ENCODE measurements at regions not wholly inside any gene's neighbourhood (a gene's known extent, or its start where the extent isn't known, plus 50 kb on each side); places are given as distances from the start of the nearest gene placed in this dataset.

DNA sequence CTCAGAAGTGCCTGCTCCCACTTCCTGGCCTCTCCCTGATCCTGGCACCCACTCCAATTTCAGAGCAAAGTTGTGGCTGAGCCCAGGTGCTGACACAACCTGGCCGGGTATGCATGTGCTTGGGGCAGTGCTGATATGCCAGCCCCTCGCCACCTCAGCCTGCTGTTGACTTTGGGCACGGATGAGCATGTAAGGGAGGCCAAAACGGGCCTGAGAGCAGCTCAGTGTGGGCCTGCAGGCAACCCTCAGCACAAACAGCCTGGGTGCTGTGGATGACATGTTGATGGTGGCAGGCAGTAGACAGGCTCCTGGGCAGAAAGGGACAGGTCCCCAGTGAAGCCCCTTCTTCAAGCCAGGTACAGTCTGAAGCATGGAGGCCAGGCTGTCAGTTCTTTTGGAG is 553.6 kb upstream of the FSIP2 start:
- Histone ChIP-seq H3K36me3 (no peaks in the 10 kb centered on the region), H3K27me3 (no peaks in the 10 kb centered on the region), H3K27ac (no peak overlapping the region), H3K9me3 (no peaks in the 10 kb centered on the region), H3K4me1 (no peaks in the 10 kb centered on the region), H3K4me3 (no peak overlapping the region)
- 80 to 82% methylated on average over 4 of the region's 4 CpGs for WGBS, 2 donors
- TF ChIP-seq, protein P1, sequence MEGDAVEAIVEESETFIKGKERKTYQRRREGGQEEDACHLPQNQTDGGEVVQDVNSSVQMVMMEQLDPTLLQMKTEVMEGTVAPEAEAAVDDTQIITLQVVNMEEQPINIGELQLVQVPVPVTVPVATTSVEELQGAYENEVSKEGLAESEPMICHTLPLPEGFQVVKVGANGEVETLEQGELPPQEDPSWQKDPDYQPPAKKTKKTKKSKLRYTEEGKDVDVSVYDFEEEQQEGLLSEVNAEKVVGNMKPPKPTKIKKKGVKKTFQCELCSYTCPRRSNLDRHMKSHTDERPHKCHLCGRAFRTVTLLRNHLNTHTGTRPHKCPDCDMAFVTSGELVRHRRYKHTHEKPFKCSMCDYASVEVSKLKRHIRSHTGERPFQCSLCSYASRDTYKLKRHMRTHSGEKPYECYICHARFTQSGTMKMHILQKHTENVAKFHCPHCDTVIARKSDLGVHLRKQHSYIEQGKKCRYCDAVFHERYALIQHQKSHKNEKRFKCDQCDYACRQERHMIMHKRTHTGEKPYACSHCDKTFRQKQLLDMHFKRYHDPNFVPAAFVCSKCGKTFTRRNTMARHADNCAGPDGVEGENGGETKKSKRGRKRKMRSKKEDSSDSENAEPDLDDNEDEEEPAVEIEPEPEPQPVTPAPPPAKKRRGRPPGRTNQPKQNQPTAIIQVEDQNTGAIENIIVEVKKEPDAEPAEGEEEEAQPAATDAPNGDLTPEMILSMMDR (IDR thresholded peaks at IDR 0.05): no peak
- TF ChIP-seq EP300 (IDR thresholded peaks at IDR 0.05) (no peak), POLR2AphosphoS5 (IDR thresholded peaks at IDR 0.05) (no peak), POLR2A (IDR thresholded peaks at IDR 0.05) (no peak)
- intact Hi-C loops (cut with DNase I): no loop called here
- DNase-seq: no peak

DNA sequence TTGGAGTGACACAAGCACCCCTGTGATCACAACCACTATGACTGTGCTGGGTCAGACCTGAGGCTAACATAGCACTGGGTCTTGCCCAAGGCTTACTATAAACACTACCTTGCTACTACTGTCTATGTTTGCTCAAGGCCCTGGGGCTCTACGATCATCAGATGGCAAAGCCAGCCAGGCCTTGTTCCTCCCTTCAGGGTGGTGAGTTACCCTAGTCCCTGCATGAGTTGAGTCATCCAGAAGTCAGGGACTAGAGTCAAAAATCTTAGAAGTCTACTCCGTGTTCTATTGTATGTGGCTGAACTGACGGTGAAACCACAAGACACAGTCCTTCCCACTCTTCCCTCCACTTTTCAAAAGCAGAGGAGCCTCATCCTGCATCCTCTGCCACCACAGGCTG is 551.2 kb upstream of the FSIP2 start:
- TF ChIP-seq, protein P1 (IDR thresholded peaks at IDR 0.05): no peak
- TF ChIP-seq POLR2AphosphoS5 (IDR thresholded peaks at IDR 0.05): no peak
- TF ChIP-seq POLR2A (IDR thresholded peaks at IDR 0.05): no peak
- TF ChIP-seq EP300 (IDR thresholded peaks at IDR 0.05): no peak
- 80 to 83% methylated on average over 3 of the region's 3 CpGs for WGBS, 2 donors
- intact Hi-C loops (cut with DNase I): no loop called here
- no peak overlapping the region for H3K4me3 ChIP-seq
- no peaks in the 10 kb centered on the region for H3K36me3 ChIP-seq
- no peak for DNase-seq
- no peaks in the 10 kb centered on the region for H3K4me1 ChIP-seq
- no peak overlapping the region for H3K27ac ChIP-seq
- peaks cover 0 to 4% (median 0%) of the 10 kb centered on the region in 4 donors for H3K9me3 ChIP-seq
- H3K27me3 ChIP-seq: no peaks in the 10 kb centered on the region

DNA sequence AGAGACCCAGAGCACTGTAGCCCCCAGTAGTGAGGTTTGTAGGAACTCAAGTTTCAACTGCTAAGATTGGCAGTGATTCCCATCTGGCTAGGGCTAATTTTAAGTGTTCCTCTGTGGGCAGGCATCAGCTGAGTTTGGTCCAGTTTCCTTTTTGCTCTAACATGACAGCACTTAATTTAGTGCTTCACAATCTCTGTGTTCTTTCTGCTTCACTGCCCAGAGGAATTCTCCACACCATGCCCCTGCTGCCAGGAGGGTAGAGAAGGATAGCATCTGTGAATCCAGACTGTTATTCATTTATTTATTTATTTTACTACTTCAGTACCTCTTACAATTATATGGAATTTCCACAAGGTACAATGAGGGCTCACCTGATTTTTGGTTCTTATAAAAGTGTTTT is 549.9 kb upstream of the FSIP2 start:
- no peak for DNase-seq
- H3K4me1 ChIP-seq: no peaks in the 10 kb centered on the region
- no peaks in the 10 kb centered on the region for H3K36me3 ChIP-seq
- intact Hi-C loops (cut with DNase I): no loop called here
- H3K27me3 ChIP-seq: no peaks in the 10 kb centered on the region
- peaks cover 0 to 4% (median 0%) of the 10 kb centered on the region in 4 donors for H3K9me3 ChIP-seq
- H3K27ac ChIP-seq: no peak overlapping the region
- no peak overlapping the region for H3K4me3 ChIP-seq
- TF ChIP-seq EP300 (IDR thresholded peaks at IDR 0.05) (no peak), POLR2A (IDR thresholded peaks at IDR 0.05) (no peak), POLR2AphosphoS5 (IDR thresholded peaks at IDR 0.05) (no peak)
- TF ChIP-seq, protein P1 (IDR thresholded peaks at IDR 0.05): no peak

DNA sequence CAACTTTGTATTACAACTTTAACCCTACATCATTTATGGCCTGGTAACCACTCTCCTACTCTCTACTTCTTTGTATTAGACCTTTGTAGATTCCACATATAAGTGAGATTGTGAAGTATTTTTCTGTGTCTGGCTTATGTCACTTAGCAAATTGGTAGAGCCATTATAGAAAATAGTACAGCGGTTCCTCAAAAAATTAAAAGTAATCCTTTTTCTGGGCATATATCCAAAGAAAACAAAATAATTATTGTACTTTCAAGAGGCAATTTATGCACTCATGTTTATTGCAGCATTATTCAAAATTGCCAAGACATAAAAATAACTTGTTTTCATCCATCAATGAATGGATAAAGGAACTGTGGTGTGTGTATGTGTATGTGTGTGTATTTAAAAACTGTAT is 537.5 kb upstream of the FSIP2 start:
- Histone ChIP-seq H3K9me3 (no peaks in the 10 kb centered on the region), H3K4me3 (no peak overlapping the region), H3K27me3 (no peaks in the 10 kb centered on the region), H3K4me1 (no peaks in the 10 kb centered on the region), H3K27ac (no peak overlapping the region), H3K36me3 (no peaks in the 10 kb centered on the region)
- 37 to 71% methylated on average over 1 of the region's 1 CpG for whole genome bisulfite sequencing, 2 donors
- intact Hi-C loops (cut with DNase I): no loop called here
- TF ChIP-seq EP300 (IDR thresholded peaks at IDR 0.05) (no peak), POLR2AphosphoS5 (IDR thresholded peaks at IDR 0.05) (no peak), POLR2A (IDR thresholded peaks at IDR 0.05) (no peak)
- TF ChIP-seq, protein P1 (IDR thresholded peaks at IDR 0.05): no peak
- no peak for DNase-seq

DNA sequence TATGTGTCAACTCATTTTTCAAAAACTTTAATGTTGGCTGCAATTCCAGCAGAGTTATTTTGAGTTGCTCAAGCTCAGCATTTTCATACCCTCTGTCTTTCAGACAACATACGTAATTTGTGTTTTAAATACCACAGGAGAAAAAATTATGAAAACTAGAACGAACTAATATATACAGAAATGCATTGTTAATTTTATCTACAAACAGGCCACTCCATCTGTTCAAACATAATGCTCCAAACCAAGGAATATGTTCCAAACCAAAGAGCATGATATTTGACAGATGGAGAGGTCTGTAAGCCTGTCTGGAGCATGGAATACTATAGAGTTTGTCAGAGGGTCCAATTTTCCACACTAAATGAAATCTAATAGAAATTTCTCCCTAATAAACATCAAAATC is 536.2 kb upstream of the FSIP2 start:
- no peaks in the 10 kb centered on the region for H3K27me3 ChIP-seq
- H3K36me3 ChIP-seq: no peaks in the 10 kb centered on the region
- no peaks in the 10 kb centered on the region for H3K4me1 ChIP-seq
- no peak overlapping the region for H3K4me3 ChIP-seq
- H3K27ac ChIP-seq: no peak overlapping the region
- DNase-seq: no peak
- TF ChIP-seq POLR2AphosphoS5 (IDR thresholded peaks at IDR 0.05): no peak
- 66 to 73% methylated on average over 2 of the region's 2 CpGs for WGBS, 2 donors
- intact Hi-C loops (cut with DNase I): no loop called here
- no peaks in the 10 kb centered on the region for H3K9me3 ChIP-seq
